WTC11 (cell line): ENCODE measurements at regions not wholly inside any gene's neighbourhood (a gene's known extent, or its start where the extent isn't known, plus 50 kb on each side); places are given as distances from the start of the nearest gene placed in this dataset.

Experiments
- CTCF ChIP-seq: fragments of 200-600 bp; IDR thresholded peaks from 2 replicates; pipeline ENCODE4 v1.8.0; 2022; ENCODE audit warnings: antibody characterized with exemption
- FOXP4 ChIP-seq: sonication (generic); formaldehyde crosslinking; IDR thresholded peaks from 2 replicates; pipeline ENCODE4 v1.8.0; 2022; ENCODE audit warnings: mild to moderate bottlenecking, missing genetic modification reagents
- ZBTB43 ChIP-seq: sonication (generic); formaldehyde crosslinking; IDR thresholded peaks from 2 replicates; pipeline ENCODE4 v1.8.1; 2023; ENCODE audit warnings: mild to moderate bottlenecking, missing genetic modification reagents
- TF ChIP-seq, protein P1 (sequence below): sonication (generic); formaldehyde crosslinking; IDR thresholded peaks from 2 replicates; pipeline ENCODE4 v1.8.1; 2023; ENCODE audit warnings: mild to moderate bottlenecking, missing genetic modification reagents, moderate library complexity
- TF ChIP-seq, protein P2 (sequence below): sonication (generic); formaldehyde crosslinking; conservative IDR thresholded peaks from 2 replicates; pipeline ENCODE4 v1.8.1; 2022; ENCODE audit warnings: mild to moderate bottlenecking, missing genetic modification reagents

GRCh38 chr20:8077137-8077466, 55.0 kb upstream of the PLCB1 start:
- TF ChIP-seq CTCF, result no peak
- no peak for TF ChIP-seq FOXP4 (CRISPR knock-in tag)
- TF ChIP-seq, protein P1, sequence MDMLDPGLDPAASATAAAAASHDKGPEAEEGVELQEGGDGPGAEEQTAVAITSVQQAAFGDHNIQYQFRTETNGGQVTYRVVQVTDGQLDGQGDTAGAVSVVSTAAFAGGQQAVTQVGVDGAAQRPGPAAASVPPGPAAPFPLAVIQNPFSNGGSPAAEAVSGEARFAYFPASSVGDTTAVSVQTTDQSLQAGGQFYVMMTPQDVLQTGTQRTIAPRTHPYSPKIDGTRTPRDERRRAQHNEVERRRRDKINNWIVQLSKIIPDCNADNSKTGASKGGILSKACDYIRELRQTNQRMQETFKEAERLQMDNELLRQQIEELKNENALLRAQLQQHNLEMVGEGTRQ (CRISPR knock-in tag), result no peak
- TF ChIP-seq, protein P2, sequence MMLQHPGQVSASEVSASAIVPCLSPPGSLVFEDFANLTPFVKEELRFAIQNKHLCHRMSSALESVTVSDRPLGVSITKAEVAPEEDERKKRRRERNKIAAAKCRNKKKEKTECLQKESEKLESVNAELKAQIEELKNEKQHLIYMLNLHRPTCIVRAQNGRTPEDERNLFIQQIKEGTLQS (CRISPR knock-in tag), result no peak
- no peak for TF ChIP-seq ZBTB43
